GM19372 (cell line): ENCODE measurements at regions not wholly inside any gene's neighbourhood (a gene's known extent, or its start where the extent isn't known, plus 50 kb on each side); places are given as distances from the start of the nearest gene placed in this dataset.
"Not testable (repeated sequence)": the region's sequence is repeated elsewhere in the genome, so short reads cannot be mapped to it uniquely, and the experiment has no call there.

ENCODE experiments used
- ATAC-seq: cut with Tn5 transposase; IDR thresholded peaks from one replicate; pipeline ENCODE4 v1.9.1; 2021; ENCODE audit warnings: mild to moderate bottlenecking, low read depth, moderate library complexity; ENCODE audit not compliant: unreplicated experiment

- ATAC-seq: not testable (repeated sequence)
Measured at GRCh38 chr1:120465900-120466299, 51.1 kb downstream of the NBPF8 start.

DNA sequence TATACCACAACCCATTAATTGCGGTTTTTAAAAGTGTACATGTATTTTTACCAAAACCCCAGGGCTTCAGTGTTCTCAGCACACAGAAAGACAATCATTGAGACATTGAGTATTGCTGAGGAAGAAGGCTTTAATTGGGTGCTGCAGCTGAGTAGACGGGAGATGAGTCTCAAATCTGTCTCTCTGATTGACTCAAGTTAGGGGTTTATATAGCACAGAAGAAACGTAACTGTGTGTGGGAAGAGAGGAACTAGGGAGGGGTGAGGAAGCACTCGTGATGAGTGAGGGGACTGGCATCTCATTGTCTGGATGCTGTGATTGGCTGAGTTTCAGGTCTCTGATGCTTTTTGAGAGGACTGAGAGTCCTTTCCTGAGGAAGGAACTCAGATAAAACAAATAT, 62.8 kb downstream of the NBPF8 start:
- ATAC-seq: not testable (repeated sequence)

GRCh38 chr1:120478400-120478799, 63.6 kb downstream of the NBPF8 start:
- not testable (repeated sequence) for ATAC-seq

GRCh38 chr1:120487542-120487941, 72.7 kb downstream of the NBPF8 start:
- ATAC-seq: not testable (repeated sequence)

- ATAC-seq: not testable (repeated sequence)
Measured at GRCh38 chr1:120489217-120489616, 74.4 kb downstream of the NBPF8 start.

GRCh38 chr1:120497145-120497544, 82.3 kb downstream of the NBPF8 start:
- not testable (repeated sequence) for ATAC-seq

- not testable (repeated sequence) for ATAC-seq
Measured at GRCh38 chr1:120503284-120503683, 88.4 kb downstream of the NBPF8 start.

DNA sequence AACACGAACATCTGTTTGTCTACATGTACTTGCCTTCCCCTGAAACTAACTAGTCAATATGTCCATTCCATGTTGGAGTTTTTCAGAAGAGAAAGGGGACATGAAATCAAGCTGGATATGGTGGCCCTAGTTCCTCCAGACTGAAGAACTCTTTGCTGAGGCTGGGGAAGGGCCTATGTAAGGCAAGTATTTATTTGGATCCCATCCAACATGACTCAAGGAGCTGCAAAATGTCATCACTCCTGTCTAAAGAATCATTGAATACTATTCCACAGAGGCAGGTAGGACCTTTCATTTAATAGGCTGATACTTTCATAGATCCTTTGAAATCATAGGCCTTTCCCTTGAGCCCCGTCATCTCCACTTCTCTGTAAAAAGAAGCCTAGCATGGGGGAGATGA, 91.5 kb downstream of the NBPF8 start:
- not testable (repeated sequence) for ATAC-seq

DNA sequence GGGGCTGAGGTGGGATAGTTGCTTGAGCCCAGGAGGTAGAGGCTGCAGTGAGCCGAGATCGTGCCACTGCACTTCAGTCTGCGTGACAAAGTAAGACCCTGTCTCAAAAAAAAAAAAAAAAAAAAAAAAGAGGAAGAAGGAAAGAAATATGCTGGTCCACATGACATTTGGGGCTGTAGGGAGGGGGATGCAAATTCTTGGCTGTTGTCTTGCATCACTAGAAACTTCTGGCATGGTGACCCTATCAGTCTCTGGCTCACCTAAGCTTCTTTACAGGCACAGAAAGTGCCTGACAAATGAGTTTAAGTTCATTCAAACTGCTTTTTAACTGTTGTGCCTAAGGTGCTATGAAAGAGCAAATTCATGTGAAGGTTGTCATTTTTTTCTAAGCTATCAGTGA, 93.5 kb downstream of the NBPF8 start:
- ATAC-seq: not testable (repeated sequence)

GRCh38 chr1:120509258-120509657, 94.4 kb downstream of the NBPF8 start:
- not testable (repeated sequence) for ATAC-seq

GRCh38 chr1:120513099-120513498, 98.3 kb downstream of the NBPF8 start:
- ATAC-seq: not testable (repeated sequence)

GRCh38 chr1:120513531-120513930, 98.7 kb downstream of the NBPF8 start:
- not testable (repeated sequence) for ATAC-seq

- ATAC-seq: not testable (repeated sequence)
Measured at GRCh38 chr1:120519196-120519595, 104.4 kb downstream of the NBPF8 start.

DNA sequence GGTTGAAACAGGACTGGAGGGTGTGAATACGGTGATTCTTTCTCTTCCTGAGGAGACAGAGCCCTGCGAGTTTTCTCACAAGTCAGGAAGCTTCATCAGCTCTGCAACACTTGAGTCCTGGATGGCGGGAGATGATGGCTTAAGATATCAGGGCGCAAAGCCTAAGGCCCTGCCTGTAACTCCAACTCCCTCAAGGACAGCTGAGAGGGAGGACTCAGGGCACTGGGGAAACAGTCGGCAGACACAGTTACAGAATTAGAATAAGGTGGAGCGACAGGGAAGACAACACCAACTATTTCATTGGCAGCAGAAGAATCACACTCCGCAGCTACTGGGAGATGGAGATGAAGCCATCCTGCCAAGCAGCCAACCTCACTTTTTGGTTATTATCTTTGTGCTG, 109.6 kb downstream of the NBPF8 start:
- not testable (repeated sequence) for ATAC-seq

GRCh38 chr1:120525386-120525785, 110.6 kb downstream of the NBPF8 start:
- ATAC-seq: not testable (repeated sequence)

GRCh38 chr1:120529475-120530089, 114.7 kb downstream of the NBPF8 start:
- ATAC-seq: not testable (repeated sequence)

- not testable (repeated sequence) for ATAC-seq
Measured at GRCh38 chr1:120531455-120531854, 116.6 kb downstream of the NBPF8 start.

GRCh38 chr1:120534361-120535047, 119.7 kb downstream of the NBPF8 start:
- ATAC-seq: peak; percentile 63

- peak; percentile 54 for ATAC-seq
Measured at GRCh38 chr1:120535052-120535451, 120.2 kb downstream of the NBPF8 start.

- ATAC-seq: not testable (repeated sequence)
Measured at GRCh38 chr1:120541394-120541793, 126.6 kb downstream of the NBPF8 start.

DNA sequence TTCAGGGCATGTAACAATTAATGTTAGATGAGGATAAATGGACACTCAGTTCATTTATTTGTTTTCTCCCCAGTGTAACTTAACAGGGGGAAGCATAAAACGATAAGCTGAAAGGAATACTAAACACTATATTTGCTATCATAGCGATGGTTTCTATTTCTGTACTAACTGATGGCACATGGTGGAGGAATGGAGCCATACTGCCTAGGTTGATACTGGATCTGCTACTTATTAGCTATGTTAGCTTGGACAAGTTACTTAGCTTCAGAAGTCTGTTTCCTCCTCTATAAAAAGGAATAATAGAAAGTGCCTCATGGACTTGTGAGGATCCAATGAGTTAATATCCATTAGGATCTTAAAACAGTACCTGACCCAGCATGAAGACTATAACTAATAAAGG, 127.5 kb downstream of the NBPF8 start:
- ATAC-seq: not testable (repeated sequence)

DNA sequence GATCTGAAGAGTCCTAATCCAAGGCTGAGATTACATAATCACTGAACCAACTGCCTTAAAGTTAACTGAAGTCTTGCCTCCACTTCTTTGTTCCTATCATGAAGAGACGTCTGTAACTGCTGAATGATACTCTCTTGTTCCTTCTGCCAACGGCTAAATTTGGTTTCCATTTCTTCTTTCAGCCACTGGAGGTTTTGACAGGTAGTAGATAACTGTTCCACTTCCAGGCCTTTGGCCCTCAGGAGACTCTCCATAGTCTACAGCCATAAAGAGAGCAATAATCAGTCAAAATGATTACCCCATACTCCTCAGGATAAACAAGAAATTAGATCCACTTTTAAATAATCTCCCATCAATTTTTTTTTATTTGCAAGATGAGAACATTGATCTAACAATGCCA, 128.1 kb downstream of the NBPF8 start:
- not testable (repeated sequence) for ATAC-seq
